ENCODE measurements at regions not wholly inside any gene's neighbourhood (a gene's known extent, or its start where the extent isn't known, plus 50 kb on each side); places are given as distances from the start of the nearest gene placed in this dataset.

- no peak for TF ChIP-seq REST (IDR thresholded peaks at IDR 0.05; ENCODE audit: low read depth)
Measured at GRCh38 chr13:80273718-80274117, 67.2 kb downstream of the SPRY2 start (continued).

- Histone ChIP-seq H3K9ac (ENCODE audit: low read length) (no peak overlapping the region), H3K4me3 (replicated peaks in 1 of 2; ENCODE audit: low read depth in 1 of 2, low read length in 2 of 2) (no peak overlapping the region), H3K27ac (ENCODE audit: low read depth, low read length) (no peak overlapping the region), H3K4me2 (ENCODE audit: low read length) (no peak overlapping the region), H2AFZ (ENCODE audit: low read depth, low read length, poor library complexity, severe bottlenecking) (no peak overlapping the region), H3K79me2 (ENCODE audit: insufficient read depth, low read length) (no peaks in the 10 kb centered on the region), H3K27me3 (ENCODE audit: insufficient read depth, low read length) (no peaks in the 10 kb centered on the region), H4K20me1 (ENCODE audit: insufficient read depth) (no peaks in the 10 kb centered on the region), H3K4me1 (ENCODE audit: control insufficient read depth in 1 of 2, insufficient read depth in 2 of 2, low read length in 2 of 2) (no peaks in the 10 kb centered on the region), H3K9me3 (ENCODE audit: control insufficient read depth in 1 of 2, insufficient read depth in 1 of 2, low read depth in 1 of 2, low read length in 2 of 2) (peaks cover 0 to 4% of the 10 kb centered on the region in 2 experiments; a peak in 1 of 4 replicates), H3K36me3 (ENCODE audit: control insufficient read depth in 1 of 2, insufficient read depth in 2 of 2, low read length in 2 of 2) (no peaks in the 10 kb centered on the region), H3K9me2 (ENCODE audit: insufficient read depth) (no peaks in the 10 kb centered on the region)
- no peak for DNase-seq (ENCODE audit: low read depth, low spot score)
- TF ChIP-seq FOSL1 (IDR thresholded peaks at IDR 0.05; ENCODE audit: low read depth): no peak
- TF ChIP-seq ELF1 (IDR thresholded peaks at IDR 0.05; ENCODE audit: borderline replicate concordance, low read depth): no peak
- ATAC-seq: no peak
- ChIA-PET RAD21 (ENCODE audit: low non-redundant PET in 1 of 2, low total read pairs in 2 of 2, uncharacterized antibody in 2 of 2, unreplicated experiment in 2 of 2) (no interaction called here), CTCF (no interaction called here), POLR2A (no interaction called here)
- no TSS peak for BruUV-seq (replicated peaks)
- intact Hi-C loops (cut with micrococcal nuclease): no loop called here
Measured at GRCh38 chr13:80265348-80265747, 75.6 kb downstream of the SPRY2 start.
